AG04450 (cell line): ENCODE measurements at regions not wholly inside any gene's neighbourhood (a gene's known extent, or its start where the extent isn't known, plus 50 kb on each side); places are given as distances from the start of the nearest gene placed in this dataset.
"Not testable (repeated sequence)": the region's sequence is repeated elsewhere in the genome, so short reads cannot be mapped to it uniquely, and the experiment has no call there.

Source experiments
- CTCF ChIA-PET: fragments of 300-600, 350-600 bp; formaldehyde crosslinking; extraction: SDS; loops from one replicate; lab custom pipeline; 2022; ENCODE audit warnings: antibody characterized with exemption, inconsistent platforms; lab: Charles Lee
- POLR2A ChIA-PET: fragments of 350-600 bp; formaldehyde crosslinking; extraction: SDS; loops from one replicate; lab custom pipeline; 2021; ENCODE audit warnings: antibody characterized with exemption, inconsistent platforms; lab: Yijun Ruan, JAX
- DNase-seq: peaks from one replicate; pipeline ENCODE4 v3.0.0-alpha.2; 2011; ENCODE audit warnings: low read depth, low spot score
- H3K27ac ChIP-seq: one replicate; pipeline ENCODE4 v1.5.1; 2012; ENCODE audit warnings: low read depth, low read length, control low read depth
- H3K27me3 ChIP-seq: one replicate; pipeline ENCODE4 v1.6.0; 2012; ENCODE audit warnings: low read length; ENCODE audit not compliant: control insufficient read depth, insufficient read depth
- H3K4me3 ChIP-seq: 2 replicates; pipeline ENCODE4 v1.5.1; 2011; ENCODE audit warnings: mild to moderate bottlenecking, low read depth, low read length, control low read depth
- H3K9me3 ChIP-seq: 2 replicates; pipeline ENCODE4 v1.5.1; 2012; ENCODE audit warnings: low read length; ENCODE audit not compliant: control insufficient read depth, insufficient read depth
- TF ChIP-seq, protein P1 (sequence below): IDR thresholded peaks from 2 replicates; pipeline ENCODE4 v1.5.1; 2011; ENCODE audit warnings: low read depth, low read length, control low read depth, inconsistent platforms

GRCh38 chr2:75432761-75433361, 127.9 kb downstream of the EVA1A start:
- ChIA-PET POLR2A (no interaction called here), CTCF (interaction anchor here (1.7 kb wide), 1 partner anchor 176 kb away, joined by 4 read pairs; no protein-coding TSS in a partner anchor)
- DNase-seq = no peak
- TF ChIP-seq, protein P1, sequence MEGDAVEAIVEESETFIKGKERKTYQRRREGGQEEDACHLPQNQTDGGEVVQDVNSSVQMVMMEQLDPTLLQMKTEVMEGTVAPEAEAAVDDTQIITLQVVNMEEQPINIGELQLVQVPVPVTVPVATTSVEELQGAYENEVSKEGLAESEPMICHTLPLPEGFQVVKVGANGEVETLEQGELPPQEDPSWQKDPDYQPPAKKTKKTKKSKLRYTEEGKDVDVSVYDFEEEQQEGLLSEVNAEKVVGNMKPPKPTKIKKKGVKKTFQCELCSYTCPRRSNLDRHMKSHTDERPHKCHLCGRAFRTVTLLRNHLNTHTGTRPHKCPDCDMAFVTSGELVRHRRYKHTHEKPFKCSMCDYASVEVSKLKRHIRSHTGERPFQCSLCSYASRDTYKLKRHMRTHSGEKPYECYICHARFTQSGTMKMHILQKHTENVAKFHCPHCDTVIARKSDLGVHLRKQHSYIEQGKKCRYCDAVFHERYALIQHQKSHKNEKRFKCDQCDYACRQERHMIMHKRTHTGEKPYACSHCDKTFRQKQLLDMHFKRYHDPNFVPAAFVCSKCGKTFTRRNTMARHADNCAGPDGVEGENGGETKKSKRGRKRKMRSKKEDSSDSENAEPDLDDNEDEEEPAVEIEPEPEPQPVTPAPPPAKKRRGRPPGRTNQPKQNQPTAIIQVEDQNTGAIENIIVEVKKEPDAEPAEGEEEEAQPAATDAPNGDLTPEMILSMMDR = no peak
- Histone ChIP-seq H3K4me3 (no peak overlapping the region), H3K27me3 (peaks cover 22% of the 10 kb centered on the region), H3K9me3 (no peaks in the 10 kb centered on the region), H3K27ac (no peak overlapping the region)

GRCh38 chr2:75431763-75432162, 129.0 kb downstream of the EVA1A start:
- H3K27me3 ChIP-seq = peaks cover 25% of the 10 kb centered on the region
- H3K27ac ChIP-seq = no peak overlapping the region
- H3K9me3 ChIP-seq = no peaks in the 10 kb centered on the region
- CTCF ChIA-PET = no interaction called here
- H3K4me3 ChIP-seq = no peak overlapping the region
- POLR2A ChIA-PET = no interaction called here
- no peak for DNase-seq
- TF ChIP-seq, protein P1 = no peak

- no peaks in the 10 kb centered on the region for H3K9me3 ChIP-seq
- H3K4me3 ChIP-seq = no peak overlapping the region
- no peak overlapping the region for H3K27ac ChIP-seq
- no peak for DNase-seq
- CTCF ChIA-PET = no interaction called here
- TF ChIP-seq, protein P1 = no peak
- POLR2A ChIA-PET = no interaction called here
- peaks cover 25% of the 10 kb centered on the region for H3K27me3 ChIP-seq
Measured at GRCh38 chr2:75431276-75431675, 129.5 kb downstream of the EVA1A start.

DNA sequence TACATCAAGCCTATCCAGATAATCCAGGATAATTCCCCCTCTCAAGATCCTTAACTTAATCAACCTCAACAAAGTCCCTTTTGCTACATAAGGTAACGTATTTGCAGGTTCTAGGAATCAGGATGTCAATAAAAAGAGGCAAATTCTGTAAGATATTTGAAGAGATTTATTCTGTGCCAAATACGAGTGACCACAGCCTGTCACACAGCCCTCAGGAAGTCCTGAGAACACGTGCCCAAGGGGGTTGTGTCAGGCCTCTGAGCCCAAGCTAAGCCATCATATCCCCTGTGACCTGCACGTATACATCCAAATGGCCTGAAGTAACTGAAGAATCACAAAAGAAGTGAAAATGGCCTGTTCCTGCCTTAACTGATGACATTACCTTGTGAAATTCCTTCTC, 130.3 kb downstream of the EVA1A start:
- H3K4me3 ChIP-seq, CTCF ChIA-PET, H3K27ac ChIP-seq, POLR2A ChIA-PET, H3K9me3 ChIP-seq, DNase-seq: not testable (repeated sequence)
- peaks cover 25% of the 10 kb centered on the region for H3K27me3 ChIP-seq

- ChIA-PET CTCF (no interaction called here), POLR2A (no interaction called here)
- H3K27me3 ChIP-seq = peaks cover 25% of the 10 kb centered on the region
- H3K9me3 ChIP-seq = no peaks in the 10 kb centered on the region
- H3K27ac ChIP-seq = no peak overlapping the region
- DNase-seq = no peak
- TF ChIP-seq, protein P1 = no peak
- H3K4me3 ChIP-seq = no peak overlapping the region
Measured at GRCh38 chr2:75428646-75429443, 131.9 kb downstream of the EVA1A start.
